SK-N-SH (cell line): ENCODE measurements at regions not wholly inside any gene's neighbourhood (a gene's known extent, or its start where the extent isn't known, plus 50 kb on each side); places are given as distances from the start of the nearest gene placed in this dataset.

Experiments used
- CTCF ChIA-PET: fragments of 300-600, 350-600 bp; formaldehyde crosslinking; extraction: SDS; loops from one replicate; lab custom pipeline; 2021; lab: Yijun Ruan, JAX
- POLR2A ChIA-PET: fragments of 350-600 bp; sonication (Branson Sonifier 250); formaldehyde crosslinking; extraction: SDS; loops from one replicate; lab custom pipeline; 2020; ENCODE audit warnings: antibody characterized with exemption, inconsistent platforms; lab: Yijun Ruan, JAX
- DNase-seq: peaks from one replicate; pipeline ENCODE4 v3.0.0; 2012
- H2AFZ ChIP-seq: fragments of 200-600 bp; sonication (generic); 2 replicates; pipeline ENCODE4 v1.8.1; 2016; ENCODE audit warnings: antibody characterized with exemption, mild to moderate bottlenecking, low read depth
- H3F3A ChIP-seq: fragments of 200-600 bp; sonication (generic); replicated peaks from 2 replicates; pipeline ENCODE3; 2016; ENCODE audit warnings: antibody characterized with exemption, mild to moderate bottlenecking; ENCODE audit not compliant: insufficient read depth
- H3K27ac ChIP-seq, 2 experiments: fragments of 200-500 bp in 1 of 2; fragments of 200-600 bp in 1 of 2; sonication (Bioruptor generic) in 1 of 2; sonication (generic), shearing (Covaris generic) in 1 of 2; 2 replicates each; pipeline versions ENCODE4 v1.5.1 to v1.6.1; 2014 to 2016; ENCODE audit warnings: low read depth in 2 of 2, inconsistent platforms in 1 of 2, low read length in 1 of 2, mild to moderate bottlenecking in 1 of 2, mixed read lengths in 1 of 2
- H3K27me3 ChIP-seq: fragments of 200-600 bp; sonication (generic), shearing (Covaris generic); 2 replicates; pipeline ENCODE4 v1.6.1; 2016; ENCODE audit warnings: mixed run types; ENCODE audit not compliant: insufficient read depth
- H3K36me3 ChIP-seq, 2 experiments: fragments of 200-500 bp in 1 of 2; fragments of 200-600 bp in 1 of 2; sonication (Bioruptor generic) in 1 of 2; sonication (generic) in 1 of 2; replicated peaks in 1 of 2; 2 replicates each; pipeline versions ENCODE3 to v1.5.1; 2014 to 2016; ENCODE audit warnings: low read length in 1 of 2, mild to moderate bottlenecking in 1 of 2; ENCODE audit not compliant: insufficient read depth in 2 of 2, control insufficient read depth in 1 of 2
- H3K4me1 ChIP-seq, 2 experiments: fragments of 200-500 bp in 1 of 2; fragments of 200-600 bp in 1 of 2; sonication (Bioruptor generic) in 1 of 2; sonication (generic), shearing (Covaris generic) in 1 of 2; 2 replicates each; pipeline versions ENCODE4 v1.5.1 to v1.6.1; 2014 to 2016; ENCODE audit warnings: low read depth in 1 of 2, low read length in 1 of 2, mixed run types in 1 of 2; ENCODE audit not compliant: insufficient read depth in 2 of 2, control insufficient read depth in 1 of 2
- H3K4me2 ChIP-seq: fragments of 200-600 bp; sonication (generic), shearing (Covaris generic); 2 replicates; pipeline ENCODE4 v1.6.1; 2017; ENCODE audit warnings: mixed run types
- H3K4me3 ChIP-seq, 2 experiments: fragments of 200-500 bp in 1 of 2; fragments of 200-600 bp in 1 of 2; sonication (Bioruptor generic) in 1 of 2; sonication (generic), shearing (Covaris generic) in 1 of 2; 2 replicates each; pipeline versions ENCODE4 v1.5.1 to v1.8.1; 2014 to 2016; ENCODE audit warnings: low read depth in 2 of 2, inconsistent platforms in 1 of 2, low read length in 1 of 2, mild to moderate bottlenecking in 1 of 2, mixed read lengths in 1 of 2, moderate library complexity in 1 of 2
- H3K79me2 ChIP-seq: fragments of 200-600 bp; sonication (generic); 2 replicates; pipeline ENCODE4 v1.8.1; 2017; ENCODE audit warnings: mild to moderate bottlenecking; ENCODE audit not compliant: insufficient read depth
- H3K9ac ChIP-seq: fragments of 200-600 bp; sonication (generic); 2 replicates; pipeline ENCODE4 v1.6.1; 2017; ENCODE audit warnings: mixed run types
- H3K9me2 ChIP-seq: fragments of 200-600 bp; sonication (generic); 2 replicates; pipeline ENCODE4 v1.6.1; 2017; ENCODE audit warnings: mixed run types
- H3K9me3 ChIP-seq: fragments of 200-600 bp; sonication (generic); 2 replicates; pipeline ENCODE4 v1.6.1; 2017; ENCODE audit warnings: mixed run types, mild to moderate bottlenecking, moderate library complexity
- H4K20me1 ChIP-seq: fragments of 200-600 bp; sonication (generic); 2 replicates; pipeline ENCODE4 v1.6.1; 2017; ENCODE audit warnings: mild to moderate bottlenecking, mixed run types; ENCODE audit not compliant: insufficient read depth
- ELF1 ChIP-seq: IDR thresholded peaks from 2 replicates; pipeline ENCODE4 v1.4.0; 2012
- EP300 ChIP-seq, 2 experiments: IDR thresholded peaks; 2 replicates each; pipeline versions ENCODE4 v1.4.0 to v1.6.1; 2012; ENCODE audit warnings: borderline replicate concordance in 1 of 2, low read depth in 1 of 2, low read length in 1 of 2
- FOSL2 ChIP-seq: IDR thresholded peaks from 2 replicates; pipeline ENCODE4 v1.4.0; 2012; ENCODE audit warnings: low read depth, mild to moderate bottlenecking, moderate library complexity, borderline replicate concordance
- FOXM1 ChIP-seq: IDR thresholded peaks from 2 replicates; pipeline ENCODE4 v1.4.0; 2012; ENCODE audit warnings: low read depth, mild to moderate bottlenecking
- IRF3 ChIP-seq: fragments of 150-350 bp; IDR thresholded peaks from 2 replicates; pipeline ENCODE4 v1.6.1; 2016; ENCODE audit warnings: mild to moderate bottlenecking, low read depth, low read length
- MAX ChIP-seq: IDR thresholded peaks from 2 replicates; pipeline ENCODE4 v1.4.0; 2012; ENCODE audit warnings: low read depth
- MEF2A ChIP-seq: IDR thresholded peaks from 2 replicates; pipeline ENCODE4 v1.4.0; 2012; ENCODE audit warnings: low read depth, borderline replicate concordance
- NFIC ChIP-seq: IDR thresholded peaks from 2 replicates; pipeline ENCODE4 v1.4.0; 2012; ENCODE audit warnings: borderline replicate concordance
- PBX3 ChIP-seq: IDR thresholded peaks from 2 replicates; pipeline ENCODE4; 2012
- POLR2AphosphoS5 ChIP-seq: IDR thresholded peaks from 2 replicates; pipeline ENCODE4 v1.6.1; 2012; ENCODE audit warnings: low read depth, low read length
- RCOR1 ChIP-seq: fragments of 150-350 bp; IDR thresholded peaks from 2 replicates; pipeline ENCODE4 v1.6.1; 2017; ENCODE audit warnings: antibody characterized with exemption, low read length
- SIN3A ChIP-seq: IDR thresholded peaks from 2 replicates; pipeline ENCODE4 v1.6.1; 2012; ENCODE audit warnings: low read depth, mild to moderate bottlenecking, low read length, moderate library complexity, borderline replicate concordance
- SMC3 ChIP-seq: IDR thresholded peaks from 2 replicates; pipeline ENCODE4 v1.6.1; 2012; ENCODE audit warnings: low read depth, low read length, improper control_type of control experiment
- TAF1 ChIP-seq: IDR thresholded peaks from 2 replicates; pipeline ENCODE4 v1.6.1; 2012; ENCODE audit warnings: low read depth, mild to moderate bottlenecking, low read length, moderate library complexity, borderline replicate concordance
- TCF12 ChIP-seq: IDR thresholded peaks from 2 replicates; pipeline ENCODE4 v1.4.0; 2012
- TEAD4 ChIP-seq: IDR thresholded peaks from 2 replicates; pipeline ENCODE4 v1.4.0; 2012; ENCODE audit warnings: mild to moderate bottlenecking, borderline replicate concordance; ENCODE audit not compliant: insufficient read depth
- USF1 ChIP-seq: IDR thresholded peaks from 2 replicates; pipeline ENCODE4 v1.4.0; 2012; ENCODE audit warnings: low read depth, borderline replicate concordance
- YY1 ChIP-seq: IDR thresholded peaks from 2 replicates; pipeline ENCODE4 v1.4.0; 2012; ENCODE audit warnings: low read depth, mild to moderate bottlenecking
- WGBS: methylation state at CpG from one replicate; pipeline ENCODE4 v1.1.6; 2017; ENCODE audit warnings: low lambda C conversion rate; 5-methylcytosine and 5-hydroxymethylcytosine counted together

GRCh38 chr9:95586326-95586725, 69.6 kb upstream of the PTCH1 start:
- Histone ChIP-seq H3K9me3 (no peaks in the 10 kb centered on the region), H4K20me1 (no peaks in the 10 kb centered on the region), H3K27me3 (no peaks in the 10 kb centered on the region; the same call in 1 of the 2 replicates), H3K27ac (no peak overlapping the region), H3K4me2 (no peak overlapping the region), H3K4me3 (no peak overlapping the region), H3K79me2 (no peaks in the 10 kb centered on the region; the same call in 1 of the 2 replicates), H3K4me1 (peaks cover 0 to 14% of the 10 kb centered on the region in 2 experiments; a peak in 2 of 4 replicates), H2AFZ (no peak overlapping the region), H3F3A (no peaks in the 10 kb centered on the region), H3K9me2 (no peaks in the 10 kb centered on the region), H3K36me3 (no peaks in the 10 kb centered on the region), H3K9ac (no peak overlapping the region)
- no peak for DNase-seq
- 72% methylated on average over 8 of the region's 8 CpGs for WGBS
- POLR2A ChIA-PET = no interaction called here
- TF ChIP-seq ELF1 = no peak
- no peak for TF ChIP-seq NFIC
- no peak for TF ChIP-seq MEF2A
- TF ChIP-seq MAX = no peak
- TF ChIP-seq FOSL2 = no peak
- no peak for TF ChIP-seq RCOR1
- TF ChIP-seq EP300 (IDR thresholded peaks at IDR 0.05; ENCODE audit: borderline replicate concordance in 1 of 2, low read depth in 1 of 2, low read length in 1 of 2) = no peak
- no peak for TF ChIP-seq YY1
- no peak for TF ChIP-seq SIN3A
- no peak for TF ChIP-seq IRF3
- CTCF ChIA-PET = interaction anchor here (0.6 kb wide), 1 partner anchor 120 kb away, joined by 3 read pairs; no protein-coding TSS in a partner anchor

- Histone ChIP-seq H3K27me3 (no peaks in the 10 kb centered on the region; the same call in 1 of the 2 replicates), H4K20me1 (no peaks in the 10 kb centered on the region), H3K27ac (no peak overlapping the region), H3K4me1 (peaks cover 0 to 18% of the 10 kb centered on the region in 2 experiments; a peak in 2 of 4 replicates), H2AFZ (no peak overlapping the region), H3K4me2 (no peak overlapping the region), H3K36me3 (no peaks in the 10 kb centered on the region), H3K4me3 (no peak overlapping the region), H3K79me2 (no peaks in the 10 kb centered on the region), H3K9ac (no peak overlapping the region), H3K9me3 (no peaks in the 10 kb centered on the region), H3K9me2 (no peaks in the 10 kb centered on the region), H3F3A (no peaks in the 10 kb centered on the region)
- 71% methylated on average over 10 of the region's 11 CpGs for WGBS
- no peak for DNase-seq
- TF ChIP-seq MAX = no peak
- no peak for TF ChIP-seq SIN3A
- ChIA-PET CTCF (no interaction called here), POLR2A (no interaction called here)
Observed at GRCh38 chr9:95585824-95586223, 69.1 kb upstream of the PTCH1 start.

GRCh38 chr9:95584176-95584575, 67.4 kb upstream of the PTCH1 start:
- H3K9me2 ChIP-seq = no peaks in the 10 kb centered on the region
- H3K9me3 ChIP-seq = no peaks in the 10 kb centered on the region
- ChIA-PET POLR2A (no interaction called here), CTCF (no interaction called here)
- H3K36me3 ChIP-seq = no peaks in the 10 kb centered on the region
- no peak overlapping the region for H2AFZ ChIP-seq
- 61% methylated on average over 6 of the region's 10 CpGs for WGBS
- no peaks in the 10 kb centered on the region for H4K20me1 ChIP-seq
- no peaks in the 10 kb centered on the region for H3F3A ChIP-seq
- no peak overlapping the region for H3K4me2 ChIP-seq
- H3K9ac ChIP-seq = no peak overlapping the region
- no peak overlapping the region for H3K27ac ChIP-seq
- no peak overlapping the region for H3K4me3 ChIP-seq
- no peaks in the 10 kb centered on the region for H3K27me3 ChIP-seq
- no peak for DNase-seq
- no peaks in the 10 kb centered on the region for H3K79me2 ChIP-seq
- peaks cover 0 to 19% of the 10 kb centered on the region in 2 experiments; a peak in 2 of 4 replicates for H3K4me1 ChIP-seq
- no peak for TF ChIP-seq SMC3
- TF ChIP-seq MEF2A = no peak
- no peak for TF ChIP-seq TCF12
- TF ChIP-seq PBX3 = no peak
- TF ChIP-seq USF1 = no peak
- TF ChIP-seq TAF1 = no peak
- TF ChIP-seq POLR2AphosphoS5 = no peak
- no peak for TF ChIP-seq FOXM1
- TF ChIP-seq ELF1 = no peak
- TF ChIP-seq MAX = no peak
- no peak for TF ChIP-seq TEAD4
